ENCODE measurements at regions not wholly inside any gene's neighbourhood (a gene's known extent, or its start where the extent isn't known, plus 50 kb on each side); places are given as distances from the start of the nearest gene placed in this dataset.

GRCh38 chr2:239792405-239793084 is 232.6 kb downstream of the NDUFA10 start:
- H3K36me3 Mint-ChIP-seq (ENCODE audit: insufficient read depth) = no peaks in the 10 kb centered on the region
- H3K27ac Mint-ChIP-seq (ENCODE audit: low read depth) = no peak overlapping the region
- no peaks in the 10 kb centered on the region for H3K4me1 Mint-ChIP-seq

GRCh38 chr2:239791526-239792404 is 233.4 kb downstream of the NDUFA10 start:
- no peak for DNase-seq (ENCODE audit: low spot score in 2 of 2)
- H3K9me3 Mint-ChIP-seq = no peaks in the 10 kb centered on the region
- no peak overlapping the region for H3K27ac Mint-ChIP-seq (ENCODE audit: low read depth)
- H3K4me1 Mint-ChIP-seq = no peaks in the 10 kb centered on the region
- no peaks in the 10 kb centered on the region for H3K36me3 Mint-ChIP-seq (ENCODE audit: insufficient read depth)
- no peak for ATAC-seq (replicated peaks; ENCODE audit: extremely low read depth, poor library complexity, severe bottlenecking)
- H3K27me3 Mint-ChIP-seq = peaks cover 27% of the 10 kb centered on the region
- no peak overlapping the region for H3K4me3 Mint-ChIP-seq

More at GRCh38 chr2:239792405-239793084, 232.6 kb downstream of the NDUFA10 start:
- DNase-seq (ENCODE audit: low spot score in 2 of 2) (no peak), ATAC-seq (replicated peaks; ENCODE audit: extremely low read depth, poor library complexity, severe bottlenecking) (no peak)
- Mint-ChIP-seq H3K9me3 (no peaks in the 10 kb centered on the region), H3K27me3 (peaks cover 35% of the 10 kb centered on the region), H3K4me3 (no peak overlapping the region)

- ATAC-seq (replicated peaks; ENCODE audit: extremely low read depth, poor library complexity, severe bottlenecking) (no peak), DNase-seq (ENCODE audit: low spot score in 2 of 2) (no peak)
- no peak overlapping the region for H3K27ac Mint-ChIP-seq (ENCODE audit: low read depth)
- no peak overlapping the region for H3K4me3 Mint-ChIP-seq
- peaks cover 32% of the 10 kb centered on the region for H3K27me3 Mint-ChIP-seq
- H3K36me3 Mint-ChIP-seq (ENCODE audit: insufficient read depth) = no peaks in the 10 kb centered on the region
- H3K9me3 Mint-ChIP-seq = peaks cover 5% of the 10 kb centered on the region
- no peaks in the 10 kb centered on the region for H3K4me1 Mint-ChIP-seq
Measured at GRCh38 chr2:239790721-239791120, 234.4 kb downstream of the NDUFA10 start.

GRCh38 chr2:239790313-239790712 is 234.8 kb downstream of the NDUFA10 start:
- H3K4me3 Mint-ChIP-seq = no peak overlapping the region
- no peak for DNase-seq (ENCODE audit: low spot score in 2 of 2)
- no peaks in the 10 kb centered on the region for H3K36me3 Mint-ChIP-seq (ENCODE audit: insufficient read depth)
- H3K4me1 Mint-ChIP-seq = no peaks in the 10 kb centered on the region
- peaks cover 36% of the 10 kb centered on the region for H3K27me3 Mint-ChIP-seq
- H3K9me3 Mint-ChIP-seq = peaks cover 6% of the 10 kb centered on the region
- H3K27ac Mint-ChIP-seq (ENCODE audit: low read depth) = no peak overlapping the region
- ATAC-seq (replicated peaks; ENCODE audit: extremely low read depth, poor library complexity, severe bottlenecking) = no peak

- H3K9me3 Mint-ChIP-seq = peaks cover 6% of the 10 kb centered on the region
- DNase-seq (ENCODE audit: low spot score in 2 of 2) = no peak
- H3K4me3 Mint-ChIP-seq = no peak overlapping the region
- H3K27me3 Mint-ChIP-seq = peaks cover 42% of the 10 kb centered on the region
- ATAC-seq (replicated peaks; ENCODE audit: extremely low read depth, poor library complexity, severe bottlenecking) = no peak
- no peaks in the 10 kb centered on the region for H3K36me3 Mint-ChIP-seq (ENCODE audit: insufficient read depth)
- no peak overlapping the region for H3K27ac Mint-ChIP-seq (ENCODE audit: low read depth)
- H3K4me1 Mint-ChIP-seq = no peaks in the 10 kb centered on the region
Measured at GRCh38 chr2:239789711-239790110, 235.4 kb downstream of the NDUFA10 start.

- no peak overlapping the region for H3K27ac Mint-ChIP-seq (ENCODE audit: low read depth)
- DNase-seq (ENCODE audit: low spot score in 2 of 2) (no peak), ATAC-seq (replicated peaks; ENCODE audit: extremely low read depth, poor library complexity, severe bottlenecking) (no peak)
- H3K9me3 Mint-ChIP-seq = peaks cover 6% of the 10 kb centered on the region
- H3K4me3 Mint-ChIP-seq = no peak overlapping the region
- H3K4me1 Mint-ChIP-seq = no peaks in the 10 kb centered on the region
- H3K36me3 Mint-ChIP-seq (ENCODE audit: insufficient read depth) = no peaks in the 10 kb centered on the region
- peaks cover 46% of the 10 kb centered on the region for H3K27me3 Mint-ChIP-seq
Measured at GRCh38 chr2:239788576-239789098, 236.5 kb downstream of the NDUFA10 start.

GRCh38 chr2:239787538-239788050 is 237.5 kb downstream of the NDUFA10 start:
- H3K4me1 Mint-ChIP-seq = no peaks in the 10 kb centered on the region
- no peaks in the 10 kb centered on the region for H3K36me3 Mint-ChIP-seq (ENCODE audit: insufficient read depth)
- DNase-seq (ENCODE audit: low spot score in 2 of 2) (no peak), ATAC-seq (replicated peaks; ENCODE audit: extremely low read depth, poor library complexity, severe bottlenecking) (no peak)
- H3K9me3 Mint-ChIP-seq = peaks cover 6% of the 10 kb centered on the region
- H3K27ac Mint-ChIP-seq (ENCODE audit: low read depth) = no peak overlapping the region
- H3K4me3 Mint-ChIP-seq = no peak overlapping the region
- peaks cover 55% of the 10 kb centered on the region for H3K27me3 Mint-ChIP-seq

GRCh38 chr2:239786791-239787190 is 238.4 kb downstream of the NDUFA10 start:
- Mint-ChIP-seq H3K9me3 (peaks cover 6% of the 10 kb centered on the region), H3K4me3 (no peak overlapping the region), H3K27ac (ENCODE audit: low read depth) (no peak overlapping the region), H3K36me3 (ENCODE audit: insufficient read depth) (no peaks in the 10 kb centered on the region), H3K4me1 (no peaks in the 10 kb centered on the region), H3K27me3 (peaks cover 57% of the 10 kb centered on the region)
- ATAC-seq (replicated peaks; ENCODE audit: extremely low read depth, poor library complexity, severe bottlenecking) = no peak
- DNase-seq (ENCODE audit: low spot score in 2 of 2) = no peak

- no peak overlapping the region for H3K4me3 Mint-ChIP-seq
- no peak overlapping the region for H3K27ac Mint-ChIP-seq (ENCODE audit: low read depth)
- H3K27me3 Mint-ChIP-seq = peaks cover 67% of the 10 kb centered on the region
- no peaks in the 10 kb centered on the region for H3K4me1 Mint-ChIP-seq
- ATAC-seq (replicated peaks; ENCODE audit: extremely low read depth, poor library complexity, severe bottlenecking) (no peak), DNase-seq (ENCODE audit: low spot score in 2 of 2) (no peak)
- peaks cover 6% of the 10 kb centered on the region for H3K9me3 Mint-ChIP-seq
- no peaks in the 10 kb centered on the region for H3K36me3 Mint-ChIP-seq (ENCODE audit: insufficient read depth)
Measured at GRCh38 chr2:239781454-239781853, 243.7 kb downstream of the NDUFA10 start.

- H3K4me3 Mint-ChIP-seq = no peak overlapping the region
- H3K36me3 Mint-ChIP-seq (ENCODE audit: insufficient read depth) = no peaks in the 10 kb centered on the region
- H3K9me3 Mint-ChIP-seq = no peaks in the 10 kb centered on the region
- peaks cover 67% of the 10 kb centered on the region for H3K27me3 Mint-ChIP-seq
- DNase-seq (ENCODE audit: low spot score in 2 of 2) (no peak), ATAC-seq (replicated peaks; ENCODE audit: extremely low read depth, poor library complexity, severe bottlenecking) (no peak)
- no peak overlapping the region for H3K27ac Mint-ChIP-seq (ENCODE audit: low read depth)
- H3K4me1 Mint-ChIP-seq = no peaks in the 10 kb centered on the region
Measured at GRCh38 chr2:239780236-239780994, 244.7 kb downstream of the NDUFA10 start.

GRCh38 chr2:239779584-239779983 is 245.6 kb downstream of the NDUFA10 start:
- no peak overlapping the region for H3K27ac Mint-ChIP-seq (ENCODE audit: low read depth)
- no peaks in the 10 kb centered on the region for H3K9me3 Mint-ChIP-seq
- H3K27me3 Mint-ChIP-seq = peaks cover 67% of the 10 kb centered on the region
- no peaks in the 10 kb centered on the region for H3K36me3 Mint-ChIP-seq (ENCODE audit: insufficient read depth)
- H3K4me1 Mint-ChIP-seq = no peaks in the 10 kb centered on the region
- DNase-seq (ENCODE audit: low spot score in 2 of 2) = no peak
- ATAC-seq (replicated peaks; ENCODE audit: extremely low read depth, poor library complexity, severe bottlenecking) = no peak
- H3K4me3 Mint-ChIP-seq = no peak overlapping the region

GRCh38 chr2:239778861-239779558 is 246.1 kb downstream of the NDUFA10 start:
- Mint-ChIP-seq H3K4me1 (no peaks in the 10 kb centered on the region), H3K27me3 (peaks cover 69% of the 10 kb centered on the region), H3K27ac (ENCODE audit: low read depth) (no peak overlapping the region), H3K36me3 (ENCODE audit: insufficient read depth) (no peaks in the 10 kb centered on the region), H3K4me3 (no peak overlapping the region), H3K9me3 (no peaks in the 10 kb centered on the region)
- no peak for DNase-seq (ENCODE audit: low spot score in 2 of 2)
- ATAC-seq (replicated peaks; ENCODE audit: extremely low read depth, poor library complexity, severe bottlenecking) = no peak

All from central memory CD8-positive, alpha-beta T cell (primary cell).